ENCODE measurements at regions not wholly inside any gene's neighbourhood (a gene's known extent, or its start where the extent isn't known, plus 50 kb on each side); places are given as distances from the start of the nearest gene placed in this dataset.

GRCh38 chr9:93821307-93821703 lies 133.8 kb downstream of the BARX1 start:
- POLR2A ChIA-PET (ENCODE audit: partially characterized antibody) = no interaction called here
- no peak overlapping the region for H4K91ac ChIP-seq (replicated peaks; ENCODE audit: insufficient read length, low read length)
- no peaks in the 10 kb centered on the region for H3K79me2 ChIP-seq (ENCODE audit: control insufficient read depth in 1 of 2, insufficient read depth in 2 of 2, low read length in 2 of 2)
- H3K9ac ChIP-seq (replicated peaks in 1 of 4; ENCODE audit: extremely low read depth in 1 of 4, low read depth in 3 of 4, low read length in 3 of 4) = no peak overlapping the region
- no peak overlapping the region for H2AK5ac ChIP-seq (ENCODE audit: low read depth, low read length)
- H2BK5ac ChIP-seq (ENCODE audit: low read depth, low read length) = no peak overlapping the region
- 89% methylated on average over 2 of the region's 2 CpGs; no CpG with 5 or more reads in 1 of the 2 experiments for WGBS, 2 experiments (ENCODE audit: extremely low coverage in 1 of 2, insufficient coverage in 1 of 2, insufficient read length in 1 of 2, insufficient replicate concordance in 2 of 2, low coverage in 1 of 2, low lambda C conversion rate in 2 of 2, missing lambda C conversion rate in 1 of 2)
- peaks cover 0 to 3% (median 0%) of the 10 kb centered on the region in 4 experiments; a peak in 3 of 7 replicates for H3K27me3 ChIP-seq (replicated peaks in 1 of 4; ENCODE audit: control insufficient read depth in 3 of 4, extremely low read depth in 1 of 4, insufficient read depth in 3 of 4, low read length in 3 of 4)
- H3K23me2 ChIP-seq (ENCODE audit: low read depth, low read length) = no peaks in the 10 kb centered on the region; the same call in 1 of the 2 replicates
- no peak overlapping the region for H3K23ac ChIP-seq (ENCODE audit: insufficient read length)
- H3K56ac ChIP-seq (replicated peaks; ENCODE audit: insufficient read length, low read depth, low read length) = no peak overlapping the region
- CTCF ChIA-PET (ENCODE audit: partially characterized antibody) = interaction anchor here (0.5 to 3.6 kb wide), 14 partner anchors 12 to 181 kb away, joined by 3 to 23 read pairs (median 6); no protein-coding TSS in a partner anchor
- no peaks in the 10 kb centered on the region for H3K36me3 ChIP-seq (ENCODE audit: control insufficient read depth in 2 of 4, insufficient read depth in 4 of 4, low read length in 3 of 4)
- H3K27ac ChIP-seq (ENCODE audit: low read depth, low read length) = no peak overlapping the region
- H3K4me3 ChIP-seq (ENCODE audit: extremely low read depth in 1 of 4, insufficient read depth in 2 of 4, low read depth in 3 of 4, low read length in 4 of 4) = no peak overlapping the region
- H3K4me2 ChIP-seq (ENCODE audit: insufficient read depth in 1 of 2, low read depth in 2 of 2, low read length in 2 of 2) = no peak overlapping the region
- H3K18ac ChIP-seq (ENCODE audit: extremely low read depth, low read length) = no peak overlapping the region
- H4K5ac ChIP-seq (ENCODE audit: insufficient read length, low read depth, low read length) = no peak overlapping the region
- H4K8ac ChIP-seq (ENCODE audit: extremely low read depth, insufficient read depth, low read length) = no peak overlapping the region
- H2AFZ ChIP-seq (ENCODE audit: low read length) = no peak overlapping the region
- H2BK120ac ChIP-seq (replicated peaks; ENCODE audit: low read depth, low read length) = no peak overlapping the region
- H3K9me3 ChIP-seq (ENCODE audit: insufficient read depth in 2 of 2, low read depth in 1 of 2, low read length in 1 of 2) = no peaks in the 10 kb centered on the region; a peak in 1 of 4 replicates
- H2BK12ac ChIP-seq (ENCODE audit: low read depth, low read length) = no peak overlapping the region
- no peak for FAIRE-seq
- no peak overlapping the region for H2BK20ac ChIP-seq (ENCODE audit: low read length)
- H4K20me1 ChIP-seq (replicated peaks in 1 of 2; ENCODE audit: control insufficient read depth in 1 of 2, insufficient read depth in 2 of 2, low read length in 2 of 2) = no peaks in the 10 kb centered on the region
- H3K79me1 ChIP-seq (ENCODE audit: low read depth, low read length) = no peaks in the 10 kb centered on the region
- H2BK15ac ChIP-seq (ENCODE audit: low read length) = no peak overlapping the region
- no peaks in the 10 kb centered on the region; a peak in 1 of 7 replicates for H3K4me1 ChIP-seq (replicated peaks in 1 of 4; ENCODE audit: control insufficient read depth in 3 of 4, insufficient read depth in 4 of 4, low read length in 3 of 4)
- DNase-seq (ENCODE audit: low read depth in 1 of 2, low spot score in 2 of 2) = no peak
- no peak overlapping the region for H3K14ac ChIP-seq (ENCODE audit: insufficient read length)
- no peak overlapping the region for H3K4ac ChIP-seq (replicated peaks; ENCODE audit: insufficient read length, low read depth, low read length)
- TF ChIP-seq CREB1 (IDR thresholded peaks at IDR 0.05) (no peak), CEBPB (IDR thresholded peaks at IDR 0.05; ENCODE audit: low read depth, low read length) (no peak), TAF1 (IDR thresholded peaks at IDR 0.05; ENCODE audit: low read depth, low read length) (no peak), CBX5 (IDR thresholded peaks at IDR 0.05; ENCODE audit: low read depth, low read length) (no peak), YY1 (IDR thresholded peaks at IDR 0.05; ENCODE audit: low read depth, low read length) (no peak), JUN (IDR thresholded peaks at IDR 0.05; ENCODE audit: low read depth, low read length) (no peak), TCF12 (IDR thresholded peaks at IDR 0.05; ENCODE audit: low read depth, low read length) (no peak), SIX5 (IDR thresholded peaks at IDR 0.05; ENCODE audit: low read depth, low read length) (no peak), SP4 (IDR thresholded peaks at IDR 0.05; ENCODE audit: low read length) (no peak), RAD21 (IDR thresholded peaks at IDR 0.05 in 1 of 2, conservative IDR thresholded peaks at IDR 0.05 in 1 of 2; ENCODE audit: low read depth in 2 of 2, low read length in 2 of 2) (no peak), POU5F1 (IDR thresholded peaks at IDR 0.05; ENCODE audit: low read depth, low read length) (no peak), NRF1 (IDR thresholded peaks at IDR 0.05; ENCODE audit: low read depth, low read length) (no peak), ATF2 (IDR thresholded peaks at IDR 0.05; ENCODE audit: low read length) (no peak), BCL11A (IDR thresholded peaks at IDR 0.05; ENCODE audit: low read depth in 2 of 2, low read length in 2 of 2) (no peak), POLR2A (IDR thresholded peaks at IDR 0.05; ENCODE audit: control extremely low read depth in 1 of 2, low read depth in 2 of 2, low read length in 2 of 2) (no peak), CHD2 (IDR thresholded peaks at IDR 0.05; ENCODE audit: low read length) (no peak)
